GM18858 (cell line): ENCODE measurements at regions not wholly inside any gene's neighbourhood (a gene's known extent, or its start where the extent isn't known, plus 50 kb on each side); places are given as distances from the start of the nearest gene placed in this dataset.
"Not testable (repeated sequence)": the region's sequence is repeated elsewhere in the genome, so short reads cannot be mapped to it uniquely, and the experiment has no call there.

Source experiments
- ATAC-seq: cut with Tn5 transposase; IDR thresholded peaks from one replicate; pipeline ENCODE4 v1.9.1; 2021; ENCODE audit not compliant: unreplicated experiment

GRCh38 chr6:15906420-15907016 lies 222.4 kb upstream of the MYLIP start:
- no peak for ATAC-seq

- no peak for ATAC-seq
These were observed 223.1 kb upstream of the MYLIP start for GRCh38 chr6:15905488-15906419.

GRCh38 chr6:15904651-15905376 lies 224.1 kb upstream of the MYLIP start:
- ATAC-seq = no peak

- ATAC-seq = peak; percentile 84
These were observed 227.5 kb upstream of the MYLIP start for GRCh38 chr6:15901141-15902115.

GRCh38 chr6:15898693-15899092 lies 230.2 kb upstream of the MYLIP start:
- no peak for ATAC-seq

- no peak for ATAC-seq
These were observed 231.6 kb upstream of the MYLIP start for GRCh38 chr6:15897063-15897876.

GRCh38 chr6:15894973-15895725 lies 232.3 kb upstream of the DTNBP1 start:
- ATAC-seq = no peak

- ATAC-seq = no peak
These were observed 230.9 kb upstream of the DTNBP1 start for GRCh38 chr6:15893556-15894253.

- no peak for ATAC-seq
These were observed 229.5 kb upstream of the DTNBP1 start for GRCh38 chr6:15892369-15892768.

GRCh38 chr6:15888798-15889772 lies 226.3 kb upstream of the DTNBP1 start:
- no peak for ATAC-seq

- ATAC-seq = peak; percentile 67
These were observed 224.9 kb upstream of the DTNBP1 start for GRCh38 chr6:15887491-15888461.

- no peak for ATAC-seq
These were observed 222.8 kb upstream of the DTNBP1 start for GRCh38 chr6:15885624-15886023.

- ATAC-seq = not testable (repeated sequence)
These were observed 220.8 kb upstream of the DTNBP1 start for GRCh38 chr6:15883593-15883992.

- no peak for ATAC-seq
These were observed 220.1 kb upstream of the DTNBP1 start for GRCh38 chr6:15882915-15883314.

GRCh38 chr6:15882345-15882744 lies 219.5 kb upstream of the DTNBP1 start:
- ATAC-seq = no peak

- no peak for ATAC-seq
These were observed 218.3 kb upstream of the DTNBP1 start for GRCh38 chr6:15881150-15881549.
